Mesothelial cell of epicardium (in vitro differentiated cells): ENCODE measurements at regions not wholly inside any gene's neighbourhood (a gene's known extent, or its start where the extent isn't known, plus 50 kb on each side); places are given as distances from the start of the nearest gene placed in this dataset.

Experiments used
- DNase-seq, 2 experiments: peaks; one replicate each; pipeline ENCODE4 v3.0.0; 2021; ENCODE audit warnings: low spot score in 2 of 2; ENCODE audit not compliant: unreplicated experiment in 2 of 2
- H3K27ac Mint-ChIP-seq: 2 replicates; pipeline ENCODE4 v1.8.0; 2021; ENCODE audit warnings: mixed read lengths
- H3K27me3 Mint-ChIP-seq: 2 replicates; pipeline ENCODE4 v1.8.0; 2021; ENCODE audit warnings: low read depth, mixed read lengths
- H3K36me3 Mint-ChIP-seq: 2 replicates; pipeline ENCODE4 v1.8.0; 2021; ENCODE audit warnings: mixed read lengths
- H3K4me1 Mint-ChIP-seq: 2 replicates; pipeline ENCODE4 v1.8.0; 2021; ENCODE audit warnings: mixed read lengths
- H3K4me3 Mint-ChIP-seq: 2 replicates; pipeline ENCODE4 v1.8.0; 2021; ENCODE audit warnings: mild to moderate bottlenecking, moderate library complexity, mixed read lengths
- H3K9me3 Mint-ChIP-seq: 2 replicates; pipeline ENCODE4 v1.8.0; 2021; ENCODE audit warnings: mixed read lengths
- TF ChIP-seq, protein P1 (sequence below): fragments of 200-600 bp; sonication (generic); IDR thresholded peaks from one replicate; pipeline ENCODE4 v1.5.0; 2021; ENCODE audit warnings: antibody characterized with exemption; ENCODE audit not compliant: unreplicated experiment

DNA sequence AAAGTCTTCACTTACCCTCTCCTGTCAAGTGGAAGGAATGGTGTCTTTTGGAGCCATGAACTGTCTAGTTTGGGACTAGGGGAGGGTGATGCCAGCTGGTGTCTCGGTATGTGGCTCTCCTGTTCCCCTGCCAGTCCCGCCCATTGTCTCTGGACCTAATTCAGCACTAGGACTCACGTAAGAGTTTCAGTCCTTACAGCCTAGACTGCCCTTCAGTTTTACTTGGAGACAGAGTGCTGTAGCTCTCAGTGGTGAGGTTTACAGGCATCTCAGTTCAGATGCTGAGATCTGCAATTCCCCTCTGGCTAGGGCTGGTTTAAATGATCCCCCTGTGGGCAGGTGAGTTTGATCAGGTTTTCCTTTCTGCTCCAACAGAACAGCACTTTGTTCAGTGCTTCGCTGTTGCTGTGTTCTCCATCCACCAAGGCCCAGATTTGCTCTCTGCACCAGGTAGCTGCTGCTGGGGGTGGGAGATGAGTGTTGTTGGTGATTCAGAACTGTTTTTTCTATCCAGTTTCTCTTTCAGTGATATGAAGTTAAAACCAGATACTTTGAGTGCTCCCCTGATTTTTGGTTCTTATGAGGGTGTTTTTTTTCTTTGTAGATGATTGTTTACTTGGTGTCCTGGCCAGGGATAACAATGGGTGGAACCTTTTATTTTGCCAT lies 198.3 kb upstream of the RNPC3 start:
- Mint-ChIP-seq H3K27me3 (no peaks in the 10 kb centered on the region), H3K36me3 (peaks cover 3% of the 10 kb centered on the region), H3K4me3 (no peak overlapping the region), H3K9me3 (peaks cover 26% of the 10 kb centered on the region), H3K4me1 (no peaks in the 10 kb centered on the region), H3K27ac (no peak overlapping the region)
- no peak for DNase-seq
- TF ChIP-seq, protein P1, sequence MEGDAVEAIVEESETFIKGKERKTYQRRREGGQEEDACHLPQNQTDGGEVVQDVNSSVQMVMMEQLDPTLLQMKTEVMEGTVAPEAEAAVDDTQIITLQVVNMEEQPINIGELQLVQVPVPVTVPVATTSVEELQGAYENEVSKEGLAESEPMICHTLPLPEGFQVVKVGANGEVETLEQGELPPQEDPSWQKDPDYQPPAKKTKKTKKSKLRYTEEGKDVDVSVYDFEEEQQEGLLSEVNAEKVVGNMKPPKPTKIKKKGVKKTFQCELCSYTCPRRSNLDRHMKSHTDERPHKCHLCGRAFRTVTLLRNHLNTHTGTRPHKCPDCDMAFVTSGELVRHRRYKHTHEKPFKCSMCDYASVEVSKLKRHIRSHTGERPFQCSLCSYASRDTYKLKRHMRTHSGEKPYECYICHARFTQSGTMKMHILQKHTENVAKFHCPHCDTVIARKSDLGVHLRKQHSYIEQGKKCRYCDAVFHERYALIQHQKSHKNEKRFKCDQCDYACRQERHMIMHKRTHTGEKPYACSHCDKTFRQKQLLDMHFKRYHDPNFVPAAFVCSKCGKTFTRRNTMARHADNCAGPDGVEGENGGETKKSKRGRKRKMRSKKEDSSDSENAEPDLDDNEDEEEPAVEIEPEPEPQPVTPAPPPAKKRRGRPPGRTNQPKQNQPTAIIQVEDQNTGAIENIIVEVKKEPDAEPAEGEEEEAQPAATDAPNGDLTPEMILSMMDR = no peak

DNA sequence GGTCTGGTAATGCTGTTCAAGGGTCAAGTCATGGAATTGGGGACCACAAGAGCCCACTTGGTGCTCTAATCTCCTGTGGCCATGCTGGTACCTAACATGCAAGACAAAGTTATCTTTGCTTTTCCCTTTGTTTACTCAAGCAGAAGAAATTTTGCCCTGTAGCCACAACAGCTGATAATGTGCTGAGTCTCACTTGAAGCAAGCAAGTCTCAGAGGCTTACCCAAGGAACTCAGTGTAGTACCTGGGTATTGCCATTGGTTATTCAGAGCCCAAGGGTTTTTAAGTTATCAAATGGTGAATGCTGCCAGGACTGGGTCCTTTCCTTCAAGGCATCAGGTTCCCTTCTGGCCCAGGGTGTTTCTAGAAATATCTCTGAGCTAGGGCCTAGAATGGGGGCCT lies 198.9 kb upstream of the RNPC3 start:
- H3K4me3 Mint-ChIP-seq = no peak overlapping the region
- DNase-seq = no peak
- TF ChIP-seq, protein P1 = no peak
- H3K36me3 Mint-ChIP-seq = peaks cover 3% of the 10 kb centered on the region
- H3K27me3 Mint-ChIP-seq = no peaks in the 10 kb centered on the region
- H3K4me1 Mint-ChIP-seq = no peaks in the 10 kb centered on the region
- H3K27ac Mint-ChIP-seq = no peak overlapping the region
- peaks cover 32% of the 10 kb centered on the region for H3K9me3 Mint-ChIP-seq

DNA sequence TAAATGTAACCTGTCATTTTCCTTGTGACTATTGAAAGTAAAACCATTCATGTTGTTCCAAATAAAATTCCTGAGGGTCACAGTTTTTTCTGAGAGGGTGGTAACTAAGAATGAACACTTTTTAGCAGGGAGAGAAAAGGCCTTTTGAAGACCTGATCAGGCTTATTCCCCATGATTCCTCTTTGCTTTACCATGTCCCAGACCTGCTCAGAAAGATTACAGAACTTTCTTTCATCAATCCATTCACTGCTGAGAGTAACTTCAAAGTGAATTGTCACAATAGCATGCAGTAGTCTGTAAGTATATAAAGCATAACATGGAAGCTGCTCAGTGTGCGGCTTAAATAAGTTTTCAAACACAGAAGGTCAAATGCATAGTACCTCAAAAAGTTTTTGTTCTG lies 201.5 kb upstream of the COL11A1 start:
- Mint-ChIP-seq H3K27ac (no peak overlapping the region), H3K4me1 (no peaks in the 10 kb centered on the region), H3K36me3 (no peaks in the 10 kb centered on the region)

DNA sequence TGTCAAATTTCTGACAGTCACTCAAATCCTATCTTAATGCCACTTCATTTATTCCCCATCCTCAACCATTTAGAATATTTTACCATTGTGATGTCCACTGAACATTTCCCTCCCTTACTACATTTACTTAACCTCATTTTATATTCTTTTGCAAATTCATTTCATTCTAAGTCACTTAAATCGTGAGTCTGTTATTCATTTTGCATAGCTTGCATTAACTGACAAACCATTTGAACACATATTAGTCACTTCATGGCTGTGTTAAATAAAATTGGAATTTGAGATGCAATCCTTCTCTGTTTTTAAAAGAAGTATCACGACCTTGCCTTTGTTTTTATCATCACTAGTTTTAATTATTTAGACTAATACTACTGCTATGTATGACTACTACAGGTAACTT lies 199.4 kb upstream of the COL11A1 start:
- Mint-ChIP-seq H3K27ac (no peak overlapping the region), H3K4me3 (no peak overlapping the region), H3K36me3 (no peaks in the 10 kb centered on the region), H3K4me1 (peaks cover 5% of the 10 kb centered on the region), H3K9me3 (no peaks in the 10 kb centered on the region), H3K27me3 (no peaks in the 10 kb centered on the region)
- TF ChIP-seq, protein P1 = no peak
- DNase-seq = no peak

More for the DNA sequence above, 201.5 kb upstream of the COL11A1 start:
- TF ChIP-seq, protein P1 = no peak
- no peak overlapping the region for H3K4me3 Mint-ChIP-seq
- no peak for DNase-seq
- no peaks in the 10 kb centered on the region for H3K9me3 Mint-ChIP-seq
- no peaks in the 10 kb centered on the region for H3K27me3 Mint-ChIP-seq

DNA sequence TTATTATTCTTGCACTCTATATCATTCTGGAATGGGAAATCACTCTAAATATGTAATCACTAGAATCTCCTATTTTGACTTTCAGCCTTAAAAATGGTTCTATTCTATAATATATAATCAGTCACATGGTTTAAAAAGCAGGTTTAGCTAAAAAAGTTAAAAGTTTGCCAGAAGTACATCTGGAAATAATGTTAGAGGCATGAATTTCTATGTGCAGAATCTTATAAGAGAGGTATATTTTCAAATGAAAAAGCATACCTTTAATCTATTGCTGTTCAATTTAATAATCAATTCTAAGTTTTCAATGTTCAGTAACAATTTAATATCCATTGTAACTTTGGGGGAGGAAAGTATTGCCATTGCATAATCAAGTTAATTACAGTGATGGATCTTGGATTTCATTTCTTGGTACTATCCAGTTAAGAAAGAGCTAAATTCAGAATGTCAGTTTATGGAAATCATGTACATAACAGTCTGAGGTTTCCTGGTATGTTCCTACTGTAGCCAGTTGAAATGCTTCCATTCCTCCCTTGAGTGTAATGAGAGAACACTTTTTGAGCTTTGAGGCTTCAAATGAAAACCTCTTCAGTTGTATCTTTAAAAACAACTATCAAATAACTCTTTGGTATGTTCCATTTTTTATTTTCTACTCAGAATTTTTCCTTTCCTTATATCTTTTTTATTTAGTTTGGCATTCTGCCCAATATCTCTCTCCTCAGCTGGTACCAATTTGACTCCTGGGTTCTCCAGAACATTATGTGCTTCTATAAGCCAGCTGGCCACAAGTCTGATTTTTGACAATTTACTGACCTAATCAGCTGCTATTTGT lies 175.7 kb upstream of the COL11A1 start:
- peaks cover 16% of the 10 kb centered on the region for H3K4me1 Mint-ChIP-seq
- no peak for DNase-seq
- H3K27me3 Mint-ChIP-seq = no peaks in the 10 kb centered on the region
- H3K4me3 Mint-ChIP-seq = no peak overlapping the region
- H3K9me3 Mint-ChIP-seq = peaks cover 15% of the 10 kb centered on the region
- TF ChIP-seq, protein P1 = no peak
- no peaks in the 10 kb centered on the region for H3K36me3 Mint-ChIP-seq
- peak overlapping the region; percentile 72 for H3K27ac Mint-ChIP-seq
